Occipital lobe (tissue), 1 donor: ENCODE measurements at regions not wholly inside any gene's neighbourhood (a gene's known extent, or its start where the extent isn't known, plus 50 kb on each side); places are given as distances from the start of the nearest gene placed in this dataset.

Experiments
- DNase-seq: peaks from one replicate; lab custom pipeline; 2025; lab: John Stamatoyannopoulos, UW

DNA sequence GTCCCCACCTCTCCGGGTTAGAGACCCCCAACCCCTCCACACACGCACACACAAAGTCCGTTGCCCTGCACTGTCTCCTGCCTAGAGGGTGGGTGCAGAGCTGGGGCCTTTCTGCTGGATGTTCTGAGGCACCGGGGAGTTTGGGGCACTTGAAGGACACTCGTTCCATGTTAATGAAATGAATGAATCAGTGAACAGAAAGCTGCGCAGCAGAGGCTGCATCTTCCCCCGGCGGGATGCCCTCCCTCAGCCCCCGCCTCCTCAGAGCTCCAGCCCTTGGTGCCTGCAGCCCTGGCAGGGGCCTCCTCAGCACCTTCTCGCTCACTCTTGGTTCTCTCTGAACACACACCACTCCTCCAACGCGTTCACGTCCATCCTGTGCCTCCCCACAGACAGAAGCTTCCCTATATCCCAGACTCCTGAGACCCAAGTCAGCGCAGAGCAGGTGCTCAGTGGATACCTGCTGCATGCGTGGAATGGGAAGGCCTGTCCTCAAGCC lies 611.9 kb downstream of the TBC1D22A start:
- no peak for DNase-seq

DNA sequence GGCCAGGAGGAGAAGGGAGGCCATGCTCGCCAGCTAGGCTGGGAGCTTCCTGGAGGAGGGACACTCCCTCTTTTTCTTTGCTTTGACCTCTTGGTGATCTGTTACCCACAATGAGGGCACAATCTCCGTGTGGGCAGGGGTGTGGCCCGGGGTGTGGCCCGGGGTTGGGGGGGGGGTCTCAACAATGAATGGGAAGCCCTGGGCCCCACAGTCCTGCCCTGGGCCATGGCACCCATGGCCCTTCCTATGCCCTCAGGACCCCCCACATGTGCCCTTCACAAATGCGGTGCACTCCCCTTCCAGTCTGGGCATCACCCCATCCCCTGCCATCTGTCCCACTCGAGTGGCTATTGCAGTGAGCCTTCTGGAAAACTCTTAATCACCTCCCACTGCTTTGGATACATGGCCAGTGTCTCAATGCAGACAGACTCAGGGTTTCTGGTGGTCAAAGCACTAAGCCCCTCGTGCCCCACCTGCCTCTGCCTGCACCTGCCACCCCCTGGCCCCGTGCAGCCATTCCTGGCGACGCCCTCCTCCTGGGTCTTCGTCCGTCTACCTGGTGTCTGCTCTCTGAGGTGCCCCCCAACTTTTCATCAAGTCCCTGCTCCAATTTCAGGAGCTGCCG lies 611.3 kb downstream of the TBC1D22A start:
- DNase-seq = no peak

DNA sequence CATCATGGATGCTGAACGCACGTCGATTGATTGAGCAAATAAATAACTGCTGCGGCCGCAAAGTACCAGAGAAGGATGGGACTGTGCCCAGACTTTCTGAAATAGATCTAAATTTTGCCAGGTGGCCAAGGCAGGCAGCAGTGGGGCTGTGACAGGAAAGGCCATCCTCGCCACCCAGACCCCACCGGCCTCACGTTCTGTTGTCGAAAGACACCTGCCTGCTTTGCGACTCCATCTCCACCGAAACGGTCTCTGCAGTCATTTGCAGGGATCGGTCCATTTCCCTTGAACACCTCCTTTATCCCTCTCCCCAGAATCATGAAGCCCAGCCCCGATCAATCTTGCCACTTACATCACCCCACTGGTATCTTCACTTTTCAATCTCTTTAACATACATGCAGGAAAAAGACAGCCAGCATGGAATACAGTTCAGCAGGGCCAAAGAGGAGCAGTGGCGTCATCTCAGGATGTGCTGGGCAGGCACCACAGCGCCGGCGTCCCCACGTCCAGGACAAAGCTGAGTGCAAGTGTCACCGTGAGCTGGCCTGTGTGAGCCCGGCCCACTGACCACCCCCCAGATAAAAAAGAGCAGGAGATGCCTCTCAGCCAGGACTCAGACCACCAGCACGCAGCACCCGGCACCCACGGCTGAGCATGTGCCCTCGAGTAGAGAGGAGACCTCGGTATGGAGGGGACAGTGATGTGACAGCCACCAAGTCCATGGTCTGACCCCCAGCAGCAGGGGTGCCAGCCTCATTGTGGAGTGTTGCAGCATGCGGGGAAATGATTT lies 610.3 kb downstream of the TBC1D22A start:
- no peak for DNase-seq

DNA sequence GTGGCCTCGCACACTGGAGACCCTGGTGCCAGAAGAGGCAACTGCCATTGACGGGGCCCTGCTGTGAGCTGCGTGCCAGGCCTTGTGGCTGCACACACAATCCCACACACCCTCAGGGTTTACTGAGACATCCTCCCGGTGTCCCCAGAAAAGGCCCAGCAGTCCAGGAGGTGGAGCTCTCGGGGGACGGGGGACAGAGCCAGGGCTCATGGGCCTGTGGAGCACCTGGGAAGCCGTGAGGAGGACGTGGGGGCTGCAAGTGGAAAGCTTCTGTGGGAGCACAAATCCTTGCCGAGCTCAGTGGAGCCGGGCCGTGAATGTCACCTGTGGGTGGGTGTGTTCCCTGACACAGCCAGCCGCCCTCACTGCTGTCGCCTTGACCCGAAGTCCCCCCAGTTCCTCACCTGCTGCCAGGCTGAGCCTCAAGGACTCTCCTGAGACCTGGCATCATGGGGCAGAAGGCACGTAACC lies 609.7 kb downstream of the TBC1D22A start:
- DNase-seq = no peak

DNA sequence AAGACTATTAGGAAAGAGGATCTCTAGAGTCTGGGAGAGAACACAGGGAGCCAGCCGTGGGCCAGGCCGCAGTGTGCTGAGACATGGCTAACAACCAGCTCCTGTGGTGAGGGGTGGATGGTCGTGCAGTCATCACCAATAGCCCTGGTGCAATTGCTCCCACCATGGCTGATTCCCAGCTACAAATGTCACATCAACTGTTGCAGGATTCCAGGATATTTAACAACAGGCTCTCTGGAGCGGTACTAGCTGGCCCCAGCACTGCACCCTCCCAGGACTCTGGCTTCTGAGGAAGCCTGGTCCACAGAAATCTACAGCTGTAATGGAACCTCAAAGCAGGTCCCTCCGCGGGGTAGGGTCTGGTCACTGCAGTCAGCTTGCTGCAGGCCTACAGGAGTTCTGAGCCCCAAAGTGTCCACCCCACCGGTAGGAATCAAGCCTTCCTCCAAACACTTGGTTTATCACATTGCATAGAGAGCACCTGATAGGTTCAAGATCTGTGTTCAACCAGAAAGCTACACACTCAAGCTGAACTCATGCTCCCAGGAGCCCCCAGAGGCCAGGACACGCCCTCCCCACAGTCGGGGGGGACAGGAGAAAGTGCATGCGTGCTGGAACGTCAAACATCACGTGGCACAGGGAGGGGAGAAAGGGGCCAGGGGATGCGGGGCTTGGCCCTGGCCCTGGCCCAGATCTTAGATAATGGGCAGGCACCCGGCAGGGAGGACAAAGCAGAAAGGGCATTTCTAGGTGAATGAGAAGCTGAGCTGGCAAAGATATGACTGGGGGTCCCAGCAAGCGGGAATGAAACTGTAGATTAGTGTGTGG lies 609.0 kb downstream of the TBC1D22A start:
- no peak for DNase-seq

DNA sequence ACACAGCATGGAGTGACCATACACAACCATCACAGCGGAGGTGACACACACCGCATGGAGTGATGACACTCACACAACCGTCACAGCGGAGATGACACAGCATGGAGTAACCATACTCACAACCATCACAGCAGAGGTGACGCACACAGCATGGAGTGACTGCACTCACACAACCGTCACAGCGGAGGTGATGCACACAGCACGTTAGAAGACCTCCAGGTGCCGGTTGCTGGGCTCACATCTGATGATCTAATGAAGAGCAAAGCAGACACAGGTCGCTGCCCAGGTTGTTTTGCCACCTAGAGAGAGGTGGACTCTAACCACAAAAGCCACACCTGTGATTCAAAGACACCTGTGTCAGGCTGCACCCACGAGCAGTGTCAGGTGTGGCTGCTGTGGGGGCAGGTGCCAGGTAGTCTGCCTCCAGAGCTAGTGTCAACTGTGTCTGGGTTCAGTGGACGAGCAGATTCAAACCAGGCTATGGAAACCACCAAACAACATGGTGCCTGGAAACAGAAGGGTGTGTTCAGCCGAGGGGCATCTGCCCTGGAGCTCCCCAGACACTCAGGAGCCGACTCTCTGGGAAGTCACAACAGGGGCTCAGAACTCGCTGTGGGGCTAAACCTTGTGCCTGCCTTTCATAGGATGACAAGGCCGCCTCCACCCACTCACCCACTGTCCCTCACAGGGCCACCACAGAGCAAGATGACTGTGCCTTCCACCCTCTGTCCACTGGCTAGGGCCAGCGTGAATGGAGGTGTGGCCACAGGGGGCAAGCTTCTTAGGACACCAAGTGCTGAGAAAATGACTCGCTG lies 608.2 kb downstream of the TBC1D22A start:
- DNase-seq = no peak

DNA sequence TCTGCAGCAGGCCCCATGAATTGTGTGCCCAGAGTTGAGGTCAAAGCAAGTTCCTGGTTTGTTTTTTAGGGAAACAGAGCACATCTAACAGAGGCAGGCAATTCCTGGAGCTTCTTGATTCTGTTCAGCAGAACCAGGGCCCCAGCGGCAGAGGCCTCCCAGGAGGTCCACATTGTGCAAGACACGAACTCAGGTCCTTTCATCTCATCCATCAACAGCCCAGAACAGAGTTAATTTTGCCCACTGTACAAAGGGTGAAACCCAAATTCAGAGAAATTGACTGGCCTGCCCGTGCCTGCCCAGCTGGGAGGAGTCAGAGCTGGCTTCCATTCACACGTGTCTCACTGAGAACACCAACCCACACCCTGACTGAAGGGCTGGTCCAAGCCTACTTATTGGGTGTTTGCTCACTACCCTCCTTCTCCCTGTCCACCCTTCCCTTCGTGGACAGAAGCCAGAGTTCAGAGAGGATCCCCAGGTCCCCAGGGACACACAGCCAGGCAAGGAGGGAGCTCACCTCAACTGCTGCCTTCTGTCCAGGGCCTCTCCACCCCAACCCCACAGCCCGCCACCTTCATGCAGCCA lies 607.1 kb downstream of the TBC1D22A start:
- DNase-seq = no peak

DNA sequence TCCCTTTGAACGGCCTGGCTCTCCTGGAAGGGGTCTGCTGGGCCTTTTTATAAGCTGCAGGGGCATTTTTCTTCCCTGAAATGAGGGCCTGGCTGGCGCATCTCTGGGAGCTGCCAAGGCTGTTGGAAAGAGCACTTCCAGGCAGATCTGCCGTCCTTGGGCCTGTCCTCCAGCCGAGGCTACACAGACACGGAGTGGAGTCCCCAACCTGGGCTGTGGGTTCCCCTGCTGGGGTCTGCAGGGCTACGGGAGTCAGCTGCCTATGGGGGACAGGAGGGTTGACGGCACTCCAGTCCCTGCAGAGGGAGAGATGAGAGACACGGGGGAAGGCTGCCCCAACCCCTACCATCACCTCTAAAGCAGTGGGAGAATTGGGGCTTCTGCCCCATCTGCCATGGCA lies 606.6 kb downstream of the TBC1D22A start:
- no peak for DNase-seq

DNA sequence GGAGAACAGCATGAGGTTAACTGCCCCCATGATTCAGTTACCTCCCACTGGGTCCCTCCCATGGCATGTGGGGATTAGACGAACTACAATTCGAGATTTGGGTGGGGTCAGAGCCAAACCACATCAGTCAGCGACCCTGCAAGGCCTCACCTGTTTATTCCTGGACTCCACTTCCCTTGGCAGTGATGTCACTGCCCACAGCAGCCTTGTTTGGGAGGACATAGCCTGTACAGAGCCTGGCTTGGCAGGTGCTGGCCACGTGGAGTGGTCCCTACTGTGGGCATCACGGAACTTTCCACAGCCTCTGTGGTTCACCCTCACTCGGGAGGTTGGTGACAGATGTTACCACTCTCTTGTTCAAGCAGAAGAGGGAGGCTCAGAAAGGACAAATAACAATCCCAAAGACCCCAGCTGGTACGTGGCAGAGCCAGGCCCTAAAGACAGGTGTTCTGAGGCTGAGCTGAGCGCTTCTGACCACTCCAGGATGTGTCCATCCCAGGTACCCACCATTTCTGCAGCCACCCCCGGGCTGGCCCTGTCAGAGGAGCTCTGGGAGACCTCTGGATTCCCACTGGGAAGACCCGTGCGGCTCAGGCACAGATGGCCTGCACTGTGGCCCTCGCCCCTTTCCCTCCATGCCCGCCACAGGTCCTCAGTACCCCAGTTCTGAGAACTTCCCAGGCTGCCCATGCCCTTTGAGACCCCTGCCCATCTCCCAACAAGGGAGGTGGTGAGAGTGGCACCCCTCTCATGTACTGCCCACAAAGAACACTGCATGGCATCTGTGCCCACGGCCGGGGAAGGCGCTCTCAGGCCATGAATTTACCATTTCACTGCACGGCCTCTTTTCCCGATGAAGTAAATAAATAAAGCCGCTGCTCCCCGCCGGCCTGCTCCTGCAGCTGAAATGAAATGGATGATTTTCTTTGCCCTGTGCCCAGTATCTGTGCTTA lies 605.8 kb downstream of the TBC1D22A start:
- no peak for DNase-seq

DNA sequence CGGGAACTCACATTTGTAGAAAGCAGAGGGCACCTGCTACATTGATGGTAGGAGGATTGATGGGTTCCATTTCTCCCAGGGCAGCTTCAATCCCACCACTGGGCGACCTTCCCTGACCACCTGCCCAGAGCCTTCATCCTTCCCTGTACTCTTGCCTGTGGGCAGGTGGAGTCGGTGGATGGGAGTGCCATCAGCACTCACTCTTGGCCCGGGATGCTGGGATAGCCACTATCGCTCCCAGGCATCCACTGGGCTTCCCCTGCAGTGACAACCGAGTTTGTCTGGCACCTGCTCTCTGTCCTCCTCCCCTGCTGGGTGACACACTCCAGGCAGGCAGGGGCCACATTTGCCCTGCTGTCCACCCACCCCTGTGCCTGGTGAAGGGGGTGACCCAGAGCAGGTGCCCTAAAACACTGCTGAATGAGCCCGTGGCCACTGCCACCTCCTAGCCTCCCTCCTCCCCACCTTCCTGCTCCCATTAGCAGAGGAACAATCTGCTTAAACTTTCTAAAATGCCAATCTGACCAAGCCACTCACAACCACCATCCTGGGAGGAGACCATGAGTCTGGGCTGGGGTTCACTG lies 604.7 kb downstream of the TBC1D22A start:
- DNase-seq = no peak

DNA sequence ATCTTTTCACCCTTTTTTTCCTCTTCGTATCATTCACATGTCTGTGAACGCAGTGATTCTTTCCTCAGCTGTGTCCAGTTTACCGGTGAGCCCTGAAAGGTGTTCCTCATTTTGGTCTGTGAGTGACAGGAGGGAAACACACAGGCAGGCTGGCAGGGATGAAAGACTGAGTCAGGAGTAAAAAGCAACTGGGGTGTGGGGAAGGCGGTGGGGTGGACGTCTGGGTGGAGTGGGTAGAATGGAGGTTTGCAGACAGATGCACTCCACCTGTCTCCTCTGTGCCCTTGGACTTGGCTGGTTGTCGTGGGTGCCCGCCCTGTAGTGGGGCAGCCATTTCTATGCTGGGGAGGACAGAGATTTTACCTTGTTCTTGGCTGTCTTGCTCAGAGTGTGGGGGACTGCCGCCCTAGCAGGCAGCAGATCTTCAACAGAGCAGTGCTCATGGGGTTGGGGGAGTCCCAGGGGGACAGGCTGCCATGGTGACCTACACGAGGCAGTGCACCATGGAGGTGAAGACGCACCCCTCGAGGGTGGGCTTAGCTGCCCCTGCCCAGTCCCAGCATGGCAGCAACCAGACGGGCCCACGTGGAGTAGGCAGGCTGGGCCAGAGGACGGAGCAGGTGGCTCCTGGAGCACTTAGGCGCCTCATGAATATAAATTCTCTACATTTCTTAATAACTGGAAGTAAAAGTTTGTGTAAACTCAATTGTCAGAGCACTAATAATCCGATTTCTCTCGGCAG lies 603.7 kb downstream of the TBC1D22A start:
- DNase-seq = no peak

DNA sequence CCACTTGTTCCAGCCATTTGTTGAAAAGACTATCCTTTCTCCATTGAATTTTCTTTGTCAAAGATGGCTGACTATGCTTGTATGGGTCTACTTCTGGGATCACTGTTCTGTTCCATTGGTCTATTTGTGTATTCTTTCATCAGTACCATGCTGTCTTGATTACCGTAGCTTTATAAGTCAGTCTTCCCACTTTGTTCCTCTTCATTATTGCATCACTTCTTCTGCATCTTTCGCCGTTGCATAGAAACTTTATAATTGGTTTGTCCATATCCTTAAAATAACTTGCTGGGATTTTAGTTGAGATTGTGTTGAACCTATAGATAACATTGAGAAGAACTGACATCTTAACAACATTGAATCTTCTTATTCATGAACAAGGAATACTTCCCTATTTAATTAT lies 598.8 kb downstream of the TBC1D22A start:
- DNase-seq = no peak

DNA sequence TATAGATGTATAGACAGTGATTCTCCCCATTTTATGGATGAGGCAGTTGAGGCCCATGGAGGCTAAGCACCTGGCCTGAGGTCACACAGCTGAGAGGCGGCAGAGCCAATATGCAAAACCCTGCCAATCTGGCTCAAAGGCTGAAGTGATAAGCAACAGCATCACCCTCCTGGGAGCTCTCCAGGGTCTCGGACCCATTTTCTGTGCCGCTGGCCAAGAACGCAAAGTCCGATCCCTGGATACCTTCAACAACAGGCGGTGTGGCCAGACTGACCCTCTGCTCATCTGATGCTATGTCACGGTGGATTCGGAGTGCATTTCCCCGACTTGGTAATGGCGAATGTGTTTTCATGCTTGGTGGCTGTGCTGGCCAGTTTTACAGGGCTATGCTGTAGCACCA lies 595.0 kb downstream of the TBC1D22A start:
- DNase-seq = no peak

DNA sequence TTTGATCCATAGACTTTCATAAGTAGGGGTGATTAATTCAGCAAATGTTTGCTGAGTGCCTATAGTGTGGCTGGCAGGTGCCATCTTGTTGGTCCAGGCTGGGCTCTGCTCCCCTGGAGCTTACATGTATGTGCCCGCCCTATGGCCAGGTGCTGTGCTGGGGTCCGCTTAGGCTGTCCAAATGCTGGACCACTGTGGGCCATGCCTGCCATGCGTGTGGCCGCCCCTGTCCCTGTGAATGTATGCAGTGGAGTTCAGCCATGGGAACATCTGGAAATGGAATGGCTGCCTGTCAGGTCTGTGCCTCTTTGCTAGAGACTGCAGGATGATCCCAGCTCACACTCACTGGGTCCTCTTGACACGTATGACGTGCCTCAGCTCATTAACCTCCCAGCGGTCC lies 594.6 kb downstream of the TBC1D22A start:
- no peak for DNase-seq

DNA sequence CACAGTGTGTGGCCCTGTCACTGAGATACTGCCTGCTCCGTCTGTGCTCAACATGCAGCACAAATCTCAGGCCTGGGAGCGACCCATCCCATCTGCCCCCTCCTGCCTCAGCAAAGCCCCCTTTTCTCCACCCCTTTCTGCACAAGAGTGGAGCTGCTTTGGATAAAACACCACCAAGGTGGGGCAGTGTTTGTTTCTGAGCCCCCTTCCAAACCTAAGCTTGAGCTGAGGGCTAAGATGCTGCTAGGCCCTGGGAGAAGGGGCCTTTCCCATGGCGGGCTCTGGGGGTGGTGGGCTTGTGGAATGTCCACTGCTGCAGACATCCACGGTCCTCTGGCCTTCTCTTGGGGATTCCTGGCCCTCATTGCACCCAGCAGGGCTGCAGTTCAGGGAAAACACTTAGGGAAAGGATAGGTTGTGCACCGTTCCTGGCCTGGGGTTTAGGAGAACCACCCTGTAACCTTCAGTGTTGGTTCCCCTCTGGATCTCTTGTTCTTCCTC lies 594.1 kb downstream of the TBC1D22A start:
- no peak for DNase-seq

DNA sequence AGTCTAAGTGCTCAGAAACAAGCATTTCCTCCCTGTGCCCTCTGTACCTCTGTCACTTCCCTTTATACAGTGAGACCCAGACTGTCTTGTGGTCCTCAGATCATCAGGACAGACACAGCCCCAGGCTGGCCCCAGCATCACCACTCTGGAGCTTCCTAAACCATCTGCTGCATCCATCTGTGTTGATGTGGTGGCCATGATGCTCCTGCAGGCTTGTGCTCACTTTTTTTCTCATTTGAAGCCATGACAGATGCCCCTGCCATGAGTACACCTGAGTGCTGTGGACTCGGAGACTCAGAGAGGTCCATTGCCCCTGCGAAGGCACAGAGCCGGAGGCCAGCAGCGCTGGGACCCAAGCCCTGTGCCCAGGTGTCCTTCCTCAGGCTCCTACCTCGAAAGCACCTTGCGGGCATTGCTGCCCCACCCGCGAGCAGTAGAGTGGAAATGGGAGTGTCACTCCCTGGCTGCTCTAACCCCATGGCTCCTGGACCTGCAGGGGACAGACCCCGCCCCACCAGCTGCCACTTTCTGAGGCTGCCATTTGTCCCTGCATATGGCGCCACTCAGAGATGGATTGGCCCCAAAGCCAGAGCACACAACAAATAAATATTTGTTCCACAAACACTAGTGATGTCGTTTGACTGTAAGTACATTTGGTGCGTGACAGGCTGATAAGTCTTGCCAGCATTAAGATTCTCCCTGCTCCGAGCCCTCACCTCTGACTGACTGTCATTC lies 593.5 kb downstream of the TBC1D22A start:
- no peak for DNase-seq

DNA sequence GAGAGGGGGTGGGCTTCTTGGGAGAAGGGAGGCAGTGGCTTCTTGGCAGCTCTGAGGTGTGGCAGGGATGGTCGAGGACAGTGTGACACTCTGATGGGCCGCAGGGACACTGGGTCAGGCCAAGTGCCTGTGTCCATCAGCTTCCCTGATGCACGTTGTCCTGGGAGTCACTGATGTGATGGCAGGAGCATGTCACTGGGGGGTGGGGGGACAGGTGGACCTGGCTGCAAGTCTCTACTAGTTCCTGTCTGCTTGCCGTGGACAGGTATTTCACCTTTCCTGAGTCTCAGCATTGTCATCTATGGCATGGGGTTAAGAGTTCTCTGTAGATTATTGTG lies 592.9 kb downstream of the TBC1D22A start:
- DNase-seq = no peak
